ENCODE measurements at regions not wholly inside any gene's neighbourhood (a gene's known extent, or its start where the extent isn't known, plus 50 kb on each side); places are given as distances from the start of the nearest gene placed in this dataset.

DNA sequence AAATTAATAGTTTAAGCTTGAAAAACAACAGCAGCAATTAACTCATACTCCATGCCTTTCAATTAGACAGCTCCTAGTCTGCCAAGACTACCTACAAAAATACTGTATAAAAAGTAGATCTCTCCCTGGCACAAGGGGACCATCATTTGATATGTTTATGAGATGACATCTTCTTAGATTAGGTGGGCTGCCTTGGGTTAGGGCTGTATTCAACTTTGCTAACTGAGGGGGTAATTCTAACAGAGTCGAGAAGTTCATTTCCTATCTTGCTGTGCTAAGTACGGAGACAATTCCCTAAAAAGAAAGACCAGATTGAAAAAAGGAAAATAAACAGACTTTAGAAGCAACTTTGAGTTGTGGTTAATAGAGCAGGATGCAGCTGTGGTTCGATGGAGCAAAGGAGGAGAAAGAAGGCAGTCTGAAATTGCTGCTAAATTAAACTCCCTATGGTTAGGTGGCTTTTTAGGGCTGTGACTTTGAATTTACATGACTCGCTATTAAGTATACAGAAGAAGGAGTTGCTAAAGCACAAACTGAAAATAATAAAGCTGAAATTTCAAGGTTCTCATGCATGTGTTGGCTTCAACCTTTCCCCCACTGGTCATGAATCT is 75.4 kb downstream of the CDC7 start:
- Histone ChIP-seq H2AFZ (ENCODE audit: low read length) (no peak overlapping the region), H4K91ac (ENCODE audit: low read depth, low read length, poor library complexity) (no peak overlapping the region), H3K79me1 (ENCODE audit: low read depth, low read length) (no peaks in the 10 kb centered on the region), H3K27ac (replicated peaks; ENCODE audit: low read length) (no peak overlapping the region), H3K36me3 (replicated peaks in 1 of 2; ENCODE audit: control insufficient read depth in 2 of 2, insufficient read depth in 2 of 2, low read length in 2 of 2) (no peaks in the 10 kb centered on the region), H4K8ac (ENCODE audit: low read depth, low read length) (no peak overlapping the region), H3K14ac (ENCODE audit: low read length) (no peak overlapping the region), H3K4me1 (ENCODE audit: control insufficient read depth in 2 of 2, insufficient read depth in 1 of 2, low read depth in 1 of 2, low read length in 2 of 2) (peaks cover 0 to 5% of the 10 kb centered on the region in 2 donors), H3K4me2 (ENCODE audit: insufficient read depth, low read length, poor library complexity, severe bottlenecking) (no peak overlapping the region), H3K9me3 (replicated peaks in 1 of 2; ENCODE audit: control insufficient read depth in 2 of 2, insufficient read depth in 1 of 2, low read depth in 1 of 2, low read length in 2 of 2) (no peaks in the 10 kb centered on the region), H3K4me3 (ENCODE audit: low read length in 2 of 2) (no peak overlapping the region), H2BK12ac (ENCODE audit: low read length) (no peak overlapping the region), H3K23ac (ENCODE audit: low read depth, low read length, poor library complexity) (no peak overlapping the region), H2AK5ac (ENCODE audit: low read depth, low read length) (no peak overlapping the region), H3K9ac (ENCODE audit: low read depth, low read length, poor library complexity) (no peak overlapping the region), H3K27me3 (ENCODE audit: control insufficient read depth in 3 of 3, insufficient read depth in 3 of 3, low read depth in 1 of 3, low read length in 3 of 3) (no peaks in the 10 kb centered on the region), H3K4ac (ENCODE audit: low read length) (no peak overlapping the region), H2BK15ac (ENCODE audit: low read length) (no peak overlapping the region), H2BK120ac (ENCODE audit: low read depth, low read length) (no peak overlapping the region), H2BK5ac (ENCODE audit: low read length) (no peak overlapping the region), H3K18ac (ENCODE audit: low read length) (no peak overlapping the region)
- no CpG with 5 or more reads among the region's 4 CpGs for WGBS, 2 donors (ENCODE audit: extremely low coverage in 2 of 2, insufficient read length in 2 of 2, insufficient replicate concordance in 1 of 2)
- DNase-seq (ENCODE audit: low spot score), result no peak

DNA sequence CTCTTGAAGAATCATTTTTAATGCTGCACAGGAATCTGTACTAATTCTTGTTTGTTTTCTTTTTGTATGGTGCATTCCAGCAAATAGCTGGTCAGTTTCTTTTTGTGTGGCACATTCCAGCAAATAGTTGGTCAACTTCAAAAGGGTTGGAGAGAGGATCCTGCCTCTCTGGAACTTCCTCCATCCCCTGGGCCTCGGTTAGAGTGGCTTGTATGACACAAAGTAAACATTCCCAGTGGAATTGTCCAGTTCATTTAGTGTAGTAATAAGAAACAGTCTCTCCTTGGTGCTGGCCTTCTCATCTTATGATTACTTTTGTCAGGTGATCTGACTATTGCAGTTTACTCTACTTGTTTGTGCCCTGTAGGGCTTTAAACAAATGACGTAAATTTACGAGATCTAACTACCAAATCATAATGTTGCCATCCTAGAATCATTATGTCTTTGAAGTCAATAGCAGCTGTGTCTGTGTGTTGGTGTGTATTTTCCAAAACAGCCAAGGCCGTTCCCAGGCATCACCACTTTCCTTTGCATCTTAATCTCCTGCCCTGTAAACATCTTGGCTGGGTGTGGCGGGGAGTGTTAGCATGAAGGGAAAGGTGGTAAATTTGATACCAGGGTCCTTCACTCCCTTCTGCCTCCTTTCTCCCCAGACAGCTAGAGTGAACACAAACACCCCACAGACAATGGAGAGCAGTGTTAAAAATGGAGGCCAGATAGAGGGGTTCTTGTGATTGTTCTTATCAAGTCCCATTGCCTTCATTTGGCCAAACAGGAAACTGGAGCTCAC is 77.9 kb downstream of the CDC7 start:
- no CpG with 5 or more reads among the region's 5 CpGs for WGBS, 2 donors (ENCODE audit: extremely low coverage in 2 of 2, insufficient read length in 2 of 2, insufficient replicate concordance in 1 of 2)
- Histone ChIP-seq H2BK15ac (ENCODE audit: low read length) (no peak overlapping the region), H3K23ac (ENCODE audit: low read depth, low read length, poor library complexity) (no peak overlapping the region), H3K36me3 (replicated peaks in 1 of 2; ENCODE audit: control insufficient read depth in 2 of 2, insufficient read depth in 2 of 2, low read length in 2 of 2) (no peaks in the 10 kb centered on the region), H4K8ac (ENCODE audit: low read depth, low read length) (no peak overlapping the region), H3K4ac (ENCODE audit: low read length) (no peak overlapping the region), H2AK5ac (ENCODE audit: low read depth, low read length) (no peak overlapping the region), H2BK120ac (ENCODE audit: low read depth, low read length) (no peak overlapping the region), H2AFZ (ENCODE audit: low read length) (peak overlapping the region; percentile 59), H3K14ac (ENCODE audit: low read length) (no peak overlapping the region), H3K4me3 (ENCODE audit: low read length in 2 of 2) (no peak overlapping the region), H3K27me3 (ENCODE audit: control insufficient read depth in 3 of 3, insufficient read depth in 3 of 3, low read depth in 1 of 3, low read length in 3 of 3) (no peaks in the 10 kb centered on the region), H3K18ac (ENCODE audit: low read length) (no peak overlapping the region), H3K27ac (replicated peaks; ENCODE audit: low read length) (no peak overlapping the region), H3K4me2 (ENCODE audit: insufficient read depth, low read length, poor library complexity, severe bottlenecking) (no peak overlapping the region), H3K9ac (ENCODE audit: low read depth, low read length, poor library complexity) (no peak overlapping the region), H2BK12ac (ENCODE audit: low read length) (no peak overlapping the region), H3K4me1 (ENCODE audit: control insufficient read depth in 2 of 2, insufficient read depth in 1 of 2, low read depth in 1 of 2, low read length in 2 of 2) (peaks cover 0 to 4% of the 10 kb centered on the region in 2 donors), H4K91ac (ENCODE audit: low read depth, low read length, poor library complexity) (no peak overlapping the region), H2BK5ac (ENCODE audit: low read length) (no peak overlapping the region), H3K79me1 (ENCODE audit: low read depth, low read length) (no peaks in the 10 kb centered on the region), H3K9me3 (replicated peaks in 1 of 2; ENCODE audit: control insufficient read depth in 2 of 2, insufficient read depth in 1 of 2, low read depth in 1 of 2, low read length in 2 of 2) (no peaks in the 10 kb centered on the region)
- DNase-seq (ENCODE audit: low spot score), result no peak

GRCh38 chr1:91579658-91580228 is 79.1 kb downstream of the CDC7 start:
- H3K79me1 ChIP-seq (ENCODE audit: low read depth, low read length), result no peaks in the 10 kb centered on the region
- H3K14ac ChIP-seq (ENCODE audit: low read length), result no peak overlapping the region
- H3K4me1 ChIP-seq (ENCODE audit: control insufficient read depth in 2 of 2, insufficient read depth in 1 of 2, low read depth in 1 of 2, low read length in 2 of 2), result peaks cover 0 to 4% of the 10 kb centered on the region in 2 donors
- no peak overlapping the region for H2BK120ac ChIP-seq (ENCODE audit: low read depth, low read length)
- no peak overlapping the region for H2BK12ac ChIP-seq (ENCODE audit: low read length)
- no peaks in the 10 kb centered on the region for H3K36me3 ChIP-seq (replicated peaks in 1 of 2; ENCODE audit: control insufficient read depth in 2 of 2, insufficient read depth in 2 of 2, low read length in 2 of 2)
- H3K4me3 ChIP-seq (ENCODE audit: low read length in 2 of 2), result no peak overlapping the region
- H2BK15ac ChIP-seq (ENCODE audit: low read length), result no peak overlapping the region
- H2AK5ac ChIP-seq (ENCODE audit: low read depth, low read length), result no peak overlapping the region
- H2AFZ ChIP-seq (ENCODE audit: low read length), result no peak overlapping the region
- no peak overlapping the region for H2BK5ac ChIP-seq (ENCODE audit: low read length)
- no peak overlapping the region for H3K27ac ChIP-seq (replicated peaks; ENCODE audit: low read length)
- H3K9me3 ChIP-seq (replicated peaks in 1 of 2; ENCODE audit: control insufficient read depth in 2 of 2, insufficient read depth in 1 of 2, low read depth in 1 of 2, low read length in 2 of 2), result no peaks in the 10 kb centered on the region
- H3K4me2 ChIP-seq (ENCODE audit: insufficient read depth, low read length, poor library complexity, severe bottlenecking), result no peak overlapping the region
- H3K9ac ChIP-seq (ENCODE audit: low read depth, low read length, poor library complexity), result no peak overlapping the region
- H3K4ac ChIP-seq (ENCODE audit: low read length), result no peak overlapping the region
- H4K91ac ChIP-seq (ENCODE audit: low read depth, low read length, poor library complexity), result no peak overlapping the region
- no peak overlapping the region for H3K23ac ChIP-seq (ENCODE audit: low read depth, low read length, poor library complexity)
- no peak overlapping the region for H4K8ac ChIP-seq (ENCODE audit: low read depth, low read length)
- H3K18ac ChIP-seq (ENCODE audit: low read length), result no peak overlapping the region
- no peak for DNase-seq (ENCODE audit: low spot score)
- WGBS, 2 donors (ENCODE audit: extremely low coverage in 2 of 2, insufficient read length in 2 of 2, insufficient replicate concordance in 1 of 2), result no CpG with 5 or more reads among the region's 5 CpGs
- H3K27me3 ChIP-seq (ENCODE audit: control insufficient read depth in 3 of 3, insufficient read depth in 3 of 3, low read depth in 1 of 3, low read length in 3 of 3), result no peaks in the 10 kb centered on the region

GRCh38 chr1:91582431-91582921 is 81.8 kb downstream of the CDC7 start:
- H3K18ac ChIP-seq (ENCODE audit: low read length), result no peak overlapping the region
- H3K23ac ChIP-seq (ENCODE audit: low read depth, low read length, poor library complexity), result no peak overlapping the region
- H2BK12ac ChIP-seq (ENCODE audit: low read length), result no peak overlapping the region
- H3K4me2 ChIP-seq (ENCODE audit: insufficient read depth, low read length, poor library complexity, severe bottlenecking), result no peak overlapping the region
- H3K4me1 ChIP-seq (ENCODE audit: control insufficient read depth in 2 of 2, insufficient read depth in 1 of 2, low read depth in 1 of 2, low read length in 2 of 2), result peaks cover 4 to 5% of the 10 kb centered on the region in 2 donors
- H3K4me3 ChIP-seq (ENCODE audit: low read length in 2 of 2), result no peak overlapping the region
- no peak for DNase-seq (ENCODE audit: low spot score)
- no peak overlapping the region for H2BK120ac ChIP-seq (ENCODE audit: low read depth, low read length)
- no peaks in the 10 kb centered on the region for H3K36me3 ChIP-seq (replicated peaks in 1 of 2; ENCODE audit: control insufficient read depth in 2 of 2, insufficient read depth in 2 of 2, low read length in 2 of 2)
- H3K14ac ChIP-seq (ENCODE audit: low read length), result no peak overlapping the region
- no CpG with 5 or more reads among the region's 4 CpGs for WGBS, 2 donors (ENCODE audit: extremely low coverage in 2 of 2, insufficient read length in 2 of 2, insufficient replicate concordance in 1 of 2)
- H3K27ac ChIP-seq (replicated peaks; ENCODE audit: low read length), result no peak overlapping the region
- H3K4ac ChIP-seq (ENCODE audit: low read length), result no peak overlapping the region
- H2BK15ac ChIP-seq (ENCODE audit: low read length), result no peak overlapping the region
- no peak overlapping the region for H2BK5ac ChIP-seq (ENCODE audit: low read length)
- H2AK5ac ChIP-seq (ENCODE audit: low read depth, low read length), result no peak overlapping the region
- H3K27me3 ChIP-seq (ENCODE audit: control insufficient read depth in 3 of 3, insufficient read depth in 3 of 3, low read depth in 1 of 3, low read length in 3 of 3), result no peaks in the 10 kb centered on the region
- H2AFZ ChIP-seq (ENCODE audit: low read length), result no peak overlapping the region
- H3K9ac ChIP-seq (ENCODE audit: low read depth, low read length, poor library complexity), result no peak overlapping the region
- no peak overlapping the region for H4K91ac ChIP-seq (ENCODE audit: low read depth, low read length, poor library complexity)
- no peak overlapping the region for H4K8ac ChIP-seq (ENCODE audit: low read depth, low read length)
- H3K9me3 ChIP-seq (replicated peaks in 1 of 2; ENCODE audit: control insufficient read depth in 2 of 2, insufficient read depth in 1 of 2, low read depth in 1 of 2, low read length in 2 of 2), result no peaks in the 10 kb centered on the region
- H3K79me1 ChIP-seq (ENCODE audit: low read depth, low read length), result no peaks in the 10 kb centered on the region
